Activated CD4-positive, alpha-beta T cell treated with anti-CD3 and anti-CD28 coated beads, Interleukin-2, Interleukin-4, amounts not matched to agents 100 ng/mL and 50 ng/mL, durations not matched to agents 16 hours and 8 hours (primary cell): ENCODE measurements at regions not wholly inside any gene's neighbourhood (a gene's known extent, or its start where the extent isn't known, plus 50 kb on each side); places are given as distances from the start of the nearest gene placed in this dataset.
A peak's percentile ranks its signal among the peaks of the same experiment; 100 is the strongest.

Experiments used
- DNase-seq: peaks from one replicate; pipeline ENCODE4 v3.0.0-alpha.2; 2020; ENCODE audit warnings: low spot score

DNA sequence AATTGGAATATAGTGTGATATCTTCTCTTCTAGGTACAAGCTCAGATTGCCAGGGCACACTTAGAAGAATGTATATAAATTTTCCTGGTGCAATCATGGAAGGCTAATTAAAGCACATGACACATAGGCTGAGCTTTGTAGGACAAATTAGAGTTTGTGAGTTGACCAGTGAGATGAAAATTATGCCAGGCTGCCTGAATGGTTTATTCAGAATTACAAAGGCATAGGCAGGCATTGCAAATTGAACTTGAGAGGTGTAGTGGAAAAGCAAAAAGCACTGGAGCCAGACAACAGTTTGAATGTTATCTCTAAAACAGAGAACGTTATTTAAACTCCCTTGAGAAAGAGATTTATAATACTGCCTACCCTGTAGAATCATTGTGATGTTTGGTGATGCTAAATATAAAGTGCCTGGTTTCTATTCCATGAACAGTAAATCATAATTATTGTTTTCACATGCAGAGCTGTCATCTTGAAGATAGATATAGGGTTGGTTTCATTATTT is 712.1 kb downstream of the TBC1D32 start:
- DNase-seq = no peak

- no peak for DNase-seq
These were observed 713.4 kb downstream of the TBC1D32 start for GRCh38 chr6:120620900-120621299.

DNA sequence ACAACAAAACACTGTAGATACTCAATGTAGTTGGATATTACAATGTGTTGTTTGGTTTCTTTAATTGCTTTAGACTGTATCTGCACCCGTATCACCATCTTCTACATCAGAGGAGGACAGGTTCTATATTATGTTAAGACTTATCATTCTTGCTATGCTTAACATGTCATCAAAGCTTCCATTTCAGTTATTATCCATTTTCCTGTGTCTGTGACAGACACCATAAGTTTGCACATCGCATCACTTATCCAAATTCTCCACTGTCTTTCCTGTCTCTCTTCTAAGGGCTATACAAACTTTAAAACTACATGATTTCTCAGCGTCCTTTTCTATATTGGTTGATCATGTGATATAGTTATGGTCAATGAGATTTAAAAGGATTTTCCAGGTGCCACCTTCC is 719.0 kb downstream of the TBC1D32 start:
- no peak for DNase-seq

- DNase-seq = no peak
These were observed 719.6 kb downstream of the TBC1D32 start for GRCh38 chr6:120614723-120615122.

GRCh38 chr6:120608826-120609225 is 725.5 kb downstream of the TBC1D32 start:
- DNase-seq = no peak

GRCh38 chr6:120606743-120607142 is 727.5 kb downstream of the TBC1D32 start:
- no peak for DNase-seq

DNA sequence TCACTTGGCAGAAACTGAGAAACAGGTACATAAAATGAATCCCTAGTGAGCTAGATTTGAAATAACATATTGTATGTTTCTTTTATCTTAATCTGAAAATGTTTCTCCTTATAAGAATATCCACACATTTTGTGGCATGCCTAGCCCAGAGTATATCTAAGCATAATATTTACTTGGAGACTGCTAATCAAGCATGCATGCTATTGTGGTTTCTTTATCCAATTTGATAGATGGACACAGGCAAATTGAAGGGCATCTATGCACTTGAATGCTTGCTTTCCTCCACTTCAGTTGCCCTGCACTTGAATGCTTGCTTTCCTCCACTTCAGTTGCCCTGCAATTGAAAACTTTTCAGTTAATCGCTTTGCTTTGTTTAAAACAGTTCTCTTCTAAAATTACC is 729.8 kb downstream of the TBC1D32 start:
- DNase-seq = no peak

DNA sequence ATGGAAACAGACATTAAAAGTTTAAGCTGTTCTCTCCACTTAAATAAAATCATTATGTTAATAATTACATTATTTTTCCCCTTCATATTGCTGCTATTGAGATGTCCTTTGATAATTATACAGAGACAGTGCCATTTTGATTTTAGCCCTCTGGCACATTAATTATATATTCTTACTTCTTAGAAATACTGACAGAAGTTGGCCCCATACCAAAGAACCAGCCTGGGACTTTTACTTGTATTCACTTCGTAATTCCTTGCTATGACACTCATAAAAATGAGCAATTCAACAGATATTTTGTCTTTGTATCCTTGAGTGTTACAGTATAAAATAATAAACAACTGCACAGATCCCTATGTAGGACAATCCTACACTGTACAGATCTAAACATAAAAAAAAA is 743.7 kb downstream of the TBC1D32 start:
- no peak for DNase-seq

DNA sequence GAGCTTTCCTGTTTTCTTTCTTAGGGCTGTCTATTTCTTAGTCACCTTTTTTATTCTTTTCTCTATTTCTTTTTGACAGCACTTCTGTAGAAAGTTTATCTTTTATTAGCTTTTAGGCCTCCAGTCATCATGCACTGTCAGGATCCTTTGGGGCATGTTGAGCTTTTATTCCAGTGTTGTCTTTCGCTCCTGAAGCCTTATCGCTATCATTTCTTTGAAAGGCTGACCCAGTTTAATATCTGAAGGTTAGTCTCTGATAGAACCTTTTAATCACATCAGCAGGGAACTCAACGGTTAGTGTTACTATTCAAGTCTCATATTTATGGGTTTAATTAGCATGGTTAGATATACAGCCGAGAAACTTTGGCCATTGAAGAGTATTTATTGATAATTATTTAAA is 745.9 kb downstream of the TBC1D32 start:
- no peak for DNase-seq

DNA sequence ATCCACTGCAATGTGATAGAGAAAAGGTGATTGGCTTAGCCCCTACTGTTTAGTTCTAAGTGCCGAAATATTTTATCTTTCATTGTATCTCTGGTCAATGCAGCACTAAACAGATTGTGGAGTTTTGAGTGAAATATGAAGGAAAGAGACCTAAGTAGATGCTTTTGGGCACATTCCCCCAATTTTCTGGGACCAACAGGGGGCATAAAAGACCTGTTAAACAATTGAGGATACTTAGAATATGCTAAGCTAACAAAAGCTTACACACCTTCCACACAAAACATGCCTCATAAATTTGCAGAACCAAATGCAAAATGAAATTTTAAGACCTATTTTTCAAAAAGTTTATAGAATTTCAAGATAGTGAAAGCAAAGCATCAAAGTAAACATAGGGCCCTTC is 746.9 kb downstream of the TBC1D32 start:
- no peak for DNase-seq

DNA sequence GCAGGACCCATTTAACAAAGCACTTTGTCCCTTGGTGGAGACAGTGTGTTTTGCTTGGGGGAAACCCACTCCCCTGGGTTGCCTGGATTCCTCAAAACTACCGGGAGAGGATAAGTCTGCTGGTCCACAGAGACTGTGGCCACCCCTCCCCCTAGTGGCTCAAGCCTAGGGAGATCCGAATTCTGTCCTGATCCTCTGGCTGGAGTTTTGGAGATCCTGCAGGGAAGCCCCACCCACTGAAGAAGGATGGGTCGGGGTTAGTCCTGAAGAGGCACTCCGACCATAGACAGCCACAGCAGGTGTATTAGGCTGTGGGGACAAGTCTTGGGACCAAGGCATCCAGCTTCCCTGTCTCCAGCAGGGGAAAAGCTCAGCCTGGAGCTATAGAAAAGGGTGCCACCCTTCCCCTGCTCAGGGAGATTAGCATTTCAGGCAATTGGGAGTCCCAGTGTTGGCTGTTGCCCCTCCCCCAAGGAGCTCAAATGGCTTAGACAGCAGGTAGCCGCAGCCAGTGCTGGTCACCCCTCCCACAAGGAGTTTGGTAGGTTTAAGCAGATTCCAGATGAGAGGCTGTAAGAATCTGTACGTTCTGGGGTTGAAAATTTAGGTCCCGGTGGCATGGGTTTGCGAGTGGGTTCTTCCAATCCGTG is 750.0 kb downstream of the TBC1D32 start:
- no peak for DNase-seq

GRCh38 chr6:120576061-120576460 is 758.2 kb downstream of the TBC1D32 start:
- no peak for DNase-seq

DNA sequence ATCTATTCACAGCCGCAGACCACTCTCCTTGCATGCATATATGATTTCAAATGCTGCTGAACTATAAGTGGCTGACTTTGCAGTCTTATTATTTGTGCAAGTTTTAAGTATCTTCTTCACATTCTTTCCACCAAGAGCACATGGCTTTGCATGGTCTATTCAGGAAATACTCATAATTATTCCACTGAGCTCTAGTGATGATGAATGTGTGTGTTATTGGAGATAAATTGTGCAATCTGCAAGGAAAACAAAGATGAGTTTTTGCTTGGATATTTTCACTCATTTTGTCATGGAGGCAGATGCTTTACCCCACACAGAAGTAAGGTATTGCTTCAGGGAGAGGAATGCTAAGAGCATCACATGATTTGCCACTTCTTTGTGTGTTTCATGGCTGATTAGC is 764.6 kb downstream of the TBC1D32 start:
- DNase-seq = no peak

DNA sequence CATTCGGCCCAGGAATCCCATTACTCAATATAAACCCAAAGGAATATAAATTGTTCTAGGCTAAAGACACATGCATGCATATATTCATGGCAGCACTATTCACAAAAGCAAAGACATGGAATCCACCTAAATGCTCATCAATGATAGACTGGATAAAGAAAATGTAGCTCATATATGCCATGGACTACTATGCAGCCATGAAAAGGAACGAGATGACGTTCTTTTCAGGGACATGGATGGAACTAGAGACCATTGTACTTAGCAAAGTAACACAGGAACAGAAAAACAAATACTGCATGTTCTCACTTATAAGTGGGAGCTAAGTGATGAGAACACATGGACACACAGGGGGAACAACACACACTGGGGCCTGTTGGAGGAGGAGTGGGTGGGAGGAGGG is 769.5 kb downstream of the TBC1D32 start:
- no peak for DNase-seq

DNA sequence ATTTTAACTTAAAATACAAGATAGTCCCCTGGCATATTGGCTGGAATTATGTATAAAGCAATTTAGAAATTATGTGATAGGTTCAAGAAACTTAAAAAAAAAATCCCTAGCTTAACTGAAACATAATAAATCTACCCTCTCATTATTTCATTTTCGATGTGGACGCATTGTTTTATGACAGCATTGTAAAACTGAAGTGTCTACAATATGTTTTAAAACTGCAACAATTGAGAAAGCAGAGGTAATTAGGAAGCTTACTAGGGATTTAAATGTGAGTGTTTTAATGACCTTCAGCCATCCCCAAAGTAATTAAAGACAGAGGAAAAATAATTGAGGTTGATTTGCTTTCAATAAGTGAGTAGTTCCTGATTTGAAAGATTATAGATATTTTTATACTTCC is 776.0 kb downstream of the TBC1D32 start:
- no peak for DNase-seq

- no peak for DNase-seq
These were observed 776.7 kb downstream of the TBC1D32 start for GRCh38 chr6:120557554-120557953.

DNA sequence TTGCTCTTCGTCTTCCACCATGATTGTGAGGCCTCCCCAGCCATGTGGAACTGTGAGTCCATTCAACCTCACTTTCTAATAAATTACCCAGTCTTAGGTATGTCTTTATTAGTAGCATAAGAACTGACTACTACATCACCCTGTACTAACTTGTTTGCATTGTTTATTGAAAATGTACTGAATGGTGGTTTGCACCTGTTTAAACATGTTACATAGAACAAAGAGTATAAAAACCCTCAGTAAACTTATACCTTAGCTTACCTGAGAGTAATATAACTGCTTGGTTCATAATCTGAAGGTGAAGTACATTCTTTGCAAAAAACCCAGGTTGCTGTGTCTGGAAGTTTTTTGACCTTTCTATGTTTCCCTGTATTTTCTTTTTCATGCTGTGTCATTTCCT is 777.8 kb downstream of the TBC1D32 start:
- no peak for DNase-seq

- no peak for DNase-seq
These were observed 780.9 kb downstream of the TBC1D32 start for GRCh38 chr6:120553353-120553752.

GRCh38 chr6:120545353-120545752 is 788.9 kb downstream of the TBC1D32 start:
- DNase-seq = no peak

DNA sequence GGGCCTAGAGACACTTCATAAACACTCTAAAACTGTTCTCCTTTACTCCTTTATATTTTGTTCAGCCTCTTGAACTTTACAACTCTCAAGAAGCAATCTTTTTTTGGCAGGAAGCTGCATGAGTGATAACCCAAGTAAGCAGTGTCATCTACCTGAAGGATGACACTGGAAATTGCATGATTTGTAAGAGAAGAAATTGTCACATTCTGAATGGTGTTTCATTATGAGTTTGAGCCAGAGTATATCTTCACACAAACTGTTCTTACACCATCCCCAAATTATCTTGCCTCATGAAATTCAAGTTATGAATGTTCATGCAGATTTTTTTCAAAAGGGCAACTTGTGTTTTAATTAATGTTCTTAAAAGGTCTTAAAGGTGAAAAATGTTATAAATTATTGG is 799.3 kb downstream of the TBC1D32 start:
- DNase-seq = peak; percentile 61

GRCh38 chr6:120526576-120526975 is 807.7 kb downstream of the TBC1D32 start:
- no peak for DNase-seq

DNA sequence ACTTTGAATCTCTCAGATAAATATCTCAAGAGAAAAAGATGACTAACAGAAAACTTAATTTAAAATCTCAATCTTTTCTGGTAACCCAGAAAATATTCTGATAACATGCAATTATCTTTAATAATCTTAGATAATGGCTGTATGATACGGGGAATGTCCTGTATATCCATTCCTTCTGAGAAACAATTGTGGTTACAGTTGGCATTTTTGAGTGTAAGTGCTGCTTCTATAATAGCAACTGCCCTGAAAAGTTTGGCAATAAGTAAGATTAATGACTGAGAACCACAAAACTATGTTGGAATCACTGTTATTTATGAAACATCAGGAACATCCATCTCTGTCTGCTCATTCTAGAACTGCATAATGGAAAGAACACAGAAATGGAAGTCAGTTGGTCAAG is 819.7 kb downstream of the TBC1D32 start:
- no peak for DNase-seq

DNA sequence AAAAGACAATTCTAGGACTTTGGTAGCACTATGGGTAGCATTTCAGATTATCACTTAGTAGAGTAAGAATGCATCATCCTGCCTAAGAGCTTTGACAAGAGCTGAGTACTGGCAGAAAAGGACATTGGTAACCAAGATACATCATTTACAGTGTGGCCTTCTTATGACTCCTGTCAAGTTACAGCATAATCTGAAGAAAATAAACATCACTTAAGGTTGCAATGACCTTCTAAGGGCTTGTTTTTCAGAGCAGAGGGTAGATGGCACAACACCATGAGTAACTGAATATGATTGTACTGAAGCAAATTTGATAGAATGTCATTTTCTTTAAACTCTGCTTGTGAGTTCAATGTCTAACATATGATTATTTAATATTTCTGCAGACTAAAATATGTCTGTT is 822.6 kb downstream of the TBC1D32 start:
- no peak for DNase-seq

DNA sequence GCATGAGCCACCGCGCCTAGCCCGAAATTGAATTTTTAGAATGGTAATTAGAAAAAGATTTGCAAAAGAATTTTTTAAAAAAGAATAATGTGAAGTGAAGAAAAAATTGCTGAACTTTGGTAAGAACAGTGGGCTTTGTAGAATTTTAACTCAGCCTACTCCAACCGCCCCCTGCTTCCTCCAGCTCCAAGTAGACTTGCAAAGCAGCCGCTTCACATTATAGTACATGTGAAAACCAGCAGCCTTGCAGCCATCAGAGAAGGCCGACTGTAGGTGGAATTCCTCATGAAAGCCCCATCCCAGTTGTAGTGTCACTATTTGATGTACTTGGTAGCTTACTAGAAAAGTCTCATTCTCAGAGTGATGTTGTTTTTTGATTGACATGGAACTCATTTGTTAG is 835.6 kb downstream of the TBC1D32 start:
- no peak for DNase-seq

DNA sequence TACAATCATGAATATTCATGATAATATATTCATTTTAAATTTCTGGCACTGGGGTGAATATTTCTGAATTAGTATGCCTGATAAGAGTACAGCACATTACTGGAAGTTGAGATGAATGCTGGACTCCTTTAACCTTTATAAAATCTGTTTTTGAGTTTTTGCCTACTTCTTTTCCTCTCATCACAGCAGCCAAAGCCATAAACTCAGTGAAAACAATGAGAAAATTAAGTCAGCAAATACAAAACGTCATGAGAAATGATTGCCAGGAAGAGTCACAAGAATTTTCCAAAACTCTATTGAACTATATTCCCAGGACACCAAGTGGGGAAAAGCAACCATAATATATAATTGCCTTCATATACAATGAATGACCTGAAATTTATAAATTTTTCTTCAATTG is 837.6 kb downstream of the TBC1D32 start:
- no peak for DNase-seq
